Dermis blood vessel endothelial cell (primary cell): ENCODE measurements at regions not wholly inside any gene's neighbourhood (a gene's known extent, or its start where the extent isn't known, plus 50 kb on each side); places are given as distances from the start of the nearest gene placed in this dataset.
A peak's percentile ranks its signal among the peaks of the same experiment; 100 is the strongest.

Experiments used
- DNase-seq: peaks from one replicate; pipeline ENCODE4 v3.0.0; 2010

DNA sequence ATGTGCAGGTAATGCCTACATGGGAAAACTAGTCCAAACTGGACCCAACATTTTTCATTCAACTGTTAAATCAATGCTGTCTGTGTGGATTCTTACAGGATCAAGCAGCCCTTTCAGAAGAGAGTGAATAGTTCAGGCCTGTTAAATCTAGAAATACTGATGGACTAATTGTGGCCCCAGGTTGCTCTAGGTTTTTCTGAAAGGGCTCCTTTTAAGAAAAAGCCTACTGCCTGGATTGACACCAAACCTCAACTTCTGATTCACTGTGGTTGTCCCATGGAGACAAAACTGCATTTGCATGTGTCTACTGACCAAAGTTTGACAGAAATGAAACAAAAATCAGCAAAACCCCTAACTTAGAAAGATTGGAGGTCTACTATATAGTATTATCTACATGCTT lies 437.0 kb downstream of the KLF12 start:
- no peak for DNase-seq

DNA sequence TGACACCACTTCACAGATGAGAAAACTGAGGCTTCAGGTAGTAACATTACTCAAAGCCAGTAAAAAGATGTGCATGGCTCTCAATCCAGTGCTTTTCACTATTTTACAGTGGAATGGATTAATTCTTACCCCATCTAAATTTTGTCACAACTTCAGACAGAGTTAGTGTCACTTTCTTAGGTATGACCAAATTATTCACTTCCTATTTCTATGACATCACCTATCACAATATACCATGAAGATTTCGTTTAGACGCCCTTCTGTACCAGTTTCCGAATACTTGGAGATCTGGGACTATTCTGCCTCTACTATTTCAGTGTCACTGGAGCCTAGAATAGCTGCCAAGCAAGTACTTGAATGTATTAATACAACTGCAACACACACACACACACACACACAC lies 437.5 kb downstream of the KLF12 start:
- no peak for DNase-seq

DNA sequence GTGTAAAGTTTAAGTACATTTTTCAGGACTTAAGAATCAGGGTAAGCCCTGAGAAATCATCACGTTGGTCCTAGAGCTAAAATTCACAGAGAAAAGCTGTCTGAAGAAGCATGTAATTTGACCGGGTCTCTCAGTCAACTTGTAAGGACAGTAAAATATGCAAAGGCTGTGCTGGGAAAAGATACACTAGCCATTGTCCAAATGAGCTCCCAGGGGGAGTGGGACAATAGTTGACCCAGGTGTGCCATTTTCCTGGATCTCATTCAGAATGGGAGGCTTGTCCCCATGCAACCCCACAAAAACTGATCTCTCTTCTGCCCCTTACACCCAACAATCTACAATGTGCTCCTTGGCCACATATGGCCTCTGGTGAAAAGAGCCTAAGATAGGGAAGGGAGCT lies 437.9 kb downstream of the KLF12 start:
- no peak for DNase-seq

DNA sequence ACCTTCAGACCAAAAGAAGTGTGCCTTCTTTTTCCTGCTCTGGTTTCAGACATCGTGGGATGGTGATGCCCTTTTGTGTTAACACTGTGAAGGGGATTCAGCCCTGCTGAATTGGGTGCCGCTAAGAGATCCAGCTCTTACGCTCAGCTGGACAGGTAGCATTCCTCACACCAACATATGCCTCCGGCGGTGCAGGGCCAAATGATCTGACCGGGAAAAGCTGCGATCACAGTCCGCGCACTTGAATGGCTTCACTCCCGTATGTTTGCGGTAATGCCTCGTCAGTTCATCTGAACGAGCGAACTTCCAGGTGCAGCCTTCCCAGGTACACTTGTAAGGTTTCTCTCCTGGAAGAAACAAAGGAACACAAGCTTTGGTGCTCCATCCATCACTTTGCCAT lies 438.9 kb downstream of the KLF12 start:
- no peak for DNase-seq

DNA sequence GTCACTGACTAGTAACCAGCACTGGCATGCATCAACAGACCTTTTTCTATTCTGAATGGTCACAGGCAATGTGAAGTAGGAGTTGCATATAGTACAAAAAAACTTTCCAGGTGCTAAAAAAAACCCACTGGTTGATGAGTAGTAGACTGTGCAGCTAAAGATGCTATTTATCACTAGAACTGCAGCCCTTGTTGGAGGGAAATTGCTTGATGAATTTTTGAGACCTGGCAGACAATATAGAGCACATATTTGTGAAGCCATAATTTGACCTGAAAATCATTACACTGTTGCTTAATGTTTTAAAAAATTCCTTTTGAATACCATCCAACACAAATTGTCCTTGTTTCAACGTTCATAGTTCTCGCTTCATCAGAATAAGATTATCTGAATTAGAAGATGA lies 441.0 kb downstream of the KLF12 start:
- no peak for DNase-seq

DNA sequence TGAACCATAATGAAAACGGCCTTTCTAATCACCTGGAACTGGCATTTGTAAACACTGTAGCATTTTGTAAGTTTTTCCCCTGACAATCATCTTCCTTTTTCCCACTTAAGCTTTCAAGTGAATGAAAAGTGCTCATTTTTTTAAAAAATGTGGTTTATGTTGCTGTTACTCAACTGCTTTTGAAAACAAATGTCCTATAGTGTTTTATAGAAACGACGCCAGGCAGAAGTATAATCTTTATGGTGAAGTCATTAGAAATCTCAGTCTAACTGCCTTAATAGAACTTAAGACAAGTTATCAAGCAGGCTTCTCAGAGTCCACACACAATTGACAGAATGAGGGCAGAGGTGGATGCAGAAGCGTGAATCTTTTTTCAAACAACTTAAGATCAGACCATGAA lies 442.3 kb downstream of the KLF12 start:
- DNase-seq, result no peak

DNA sequence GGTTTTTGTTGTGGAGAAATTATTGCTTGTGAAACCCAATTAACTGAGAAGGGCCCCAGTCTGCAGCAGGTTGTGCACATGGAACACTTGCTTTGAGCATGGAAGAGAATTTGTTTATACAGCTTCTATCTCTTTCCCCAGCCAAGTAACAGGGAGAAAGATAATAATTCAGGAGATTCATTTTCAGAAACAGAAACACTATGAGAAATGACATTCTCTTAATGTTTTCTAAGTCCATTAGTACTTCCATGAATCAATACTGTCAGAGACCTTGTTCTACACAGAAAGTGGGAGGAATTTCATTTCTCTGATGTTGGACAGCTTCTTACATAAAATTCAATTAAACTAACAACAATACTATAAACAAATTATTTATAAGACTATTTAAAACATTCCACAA lies 446.3 kb downstream of the KLF12 start:
- DNase-seq, result no peak

DNA sequence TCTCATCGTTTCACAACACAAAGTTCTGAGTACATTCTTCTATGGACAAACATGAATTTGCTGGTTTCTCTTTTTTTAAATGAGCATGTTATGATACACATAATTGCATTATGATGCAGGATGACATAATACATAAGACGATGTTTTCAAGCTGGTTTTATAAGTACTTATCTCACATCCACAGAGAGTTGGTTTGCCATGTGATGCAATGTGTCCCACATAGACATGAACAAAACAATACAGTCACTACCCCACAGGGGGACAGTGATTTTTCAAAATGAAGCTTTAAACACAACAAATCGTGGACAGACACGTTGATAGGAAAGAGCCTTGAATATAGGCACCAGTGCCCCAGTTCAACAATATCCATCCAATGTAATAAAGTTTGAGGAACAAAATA lies 447.1 kb downstream of the KLF12 start:
- DNase-seq, result no peak

DNA sequence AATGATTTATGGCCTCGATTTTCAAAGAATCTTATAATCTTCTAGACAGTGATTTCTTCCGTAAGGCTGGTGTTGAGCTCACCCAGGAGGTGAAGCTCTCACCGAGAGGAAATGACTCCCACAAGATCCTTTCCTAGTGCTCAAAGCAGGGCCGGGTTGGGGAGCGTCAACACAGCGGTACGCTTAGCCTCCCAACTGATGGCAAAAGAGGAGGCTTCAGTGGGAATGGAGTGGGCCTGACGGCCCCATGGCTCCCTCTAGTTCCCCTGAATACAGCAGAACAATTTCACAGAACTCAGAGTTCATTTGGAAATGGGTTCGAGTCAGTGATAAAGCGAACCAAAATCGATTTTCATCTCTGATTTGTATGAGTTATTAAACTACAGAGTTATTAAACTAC lies 449.5 kb downstream of the KLF12 start:
- DNase-seq, result no peak

DNA sequence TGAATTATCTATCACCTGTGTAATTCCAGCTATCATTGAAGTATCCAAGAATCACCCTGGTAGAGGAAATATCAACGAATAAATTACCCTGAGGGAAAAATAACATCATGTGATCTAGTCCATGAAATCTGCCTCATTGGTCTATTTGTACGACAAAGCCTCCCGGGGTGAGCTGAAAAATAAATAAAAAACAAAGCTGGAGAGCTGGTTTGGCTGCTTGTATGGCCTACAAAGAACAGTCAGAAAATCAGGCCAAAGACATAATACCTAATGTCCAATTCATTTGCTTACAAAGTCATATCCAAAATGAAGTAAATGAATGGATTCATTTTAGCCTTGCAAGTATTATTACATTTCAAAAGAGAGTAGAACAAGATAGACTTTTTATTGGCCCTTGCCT lies 449.9 kb downstream of the KLF12 start:
- DNase-seq, result no peak

DNA sequence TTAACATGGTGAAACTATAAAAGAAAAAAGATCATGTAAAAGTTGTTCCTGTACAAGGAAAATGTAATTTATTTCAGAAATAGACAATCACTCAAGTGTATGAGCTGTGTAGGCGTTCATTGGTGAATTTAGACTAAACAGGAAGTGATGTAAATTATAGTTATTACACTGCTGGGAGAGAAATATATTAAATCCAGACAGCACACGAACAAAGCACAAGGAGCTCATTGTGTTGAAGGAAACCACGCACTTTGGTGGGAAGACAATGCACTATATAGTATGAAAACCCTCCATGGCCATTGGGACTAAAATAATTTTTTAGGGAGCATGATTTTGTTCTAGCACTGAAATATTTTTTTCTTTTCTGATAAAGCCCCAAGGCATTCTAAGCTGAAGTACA lies 450.5 kb downstream of the KLF12 start:
- DNase-seq, result no peak

DNA sequence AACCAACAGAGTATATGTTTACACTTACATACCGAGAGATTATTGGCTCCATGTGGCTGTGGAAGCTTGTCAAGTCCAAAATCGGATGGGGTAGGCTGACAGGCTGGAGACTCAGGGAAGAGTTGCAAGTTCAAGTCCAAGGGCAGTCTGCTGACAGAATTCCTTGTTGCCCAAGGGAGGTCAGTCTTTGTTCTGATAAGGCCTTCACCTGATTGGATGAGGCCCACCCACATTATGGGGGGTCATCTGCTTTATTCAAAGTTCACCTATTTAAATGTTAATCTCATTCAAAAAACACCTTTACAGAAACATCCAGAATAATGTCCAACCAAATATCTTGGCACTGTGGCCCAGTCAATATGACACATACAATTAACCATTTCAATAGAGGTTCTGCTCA lies 452.4 kb downstream of the KLF12 start:
- no peak for DNase-seq

DNA sequence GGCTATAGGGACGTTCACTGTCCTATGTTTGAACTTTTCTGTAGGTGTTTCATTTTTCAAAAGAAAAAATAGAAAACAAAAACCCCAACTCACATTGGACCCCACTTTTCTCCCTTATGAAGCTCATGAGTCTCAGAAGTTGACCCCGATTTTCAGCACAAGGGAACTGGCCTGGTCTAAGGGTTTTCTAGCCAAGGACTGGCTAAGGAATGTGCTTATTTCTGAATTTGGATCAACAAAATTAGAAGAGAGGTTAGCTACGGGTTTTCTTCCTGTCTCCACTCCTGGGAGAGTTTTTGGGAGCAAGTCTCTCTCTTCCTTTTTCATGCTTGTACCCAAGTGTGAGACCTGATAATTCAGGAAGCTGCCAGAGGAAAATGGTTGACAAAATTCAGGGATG lies 453.2 kb downstream of the KLF12 start:
- DNase-seq, result no peak

DNA sequence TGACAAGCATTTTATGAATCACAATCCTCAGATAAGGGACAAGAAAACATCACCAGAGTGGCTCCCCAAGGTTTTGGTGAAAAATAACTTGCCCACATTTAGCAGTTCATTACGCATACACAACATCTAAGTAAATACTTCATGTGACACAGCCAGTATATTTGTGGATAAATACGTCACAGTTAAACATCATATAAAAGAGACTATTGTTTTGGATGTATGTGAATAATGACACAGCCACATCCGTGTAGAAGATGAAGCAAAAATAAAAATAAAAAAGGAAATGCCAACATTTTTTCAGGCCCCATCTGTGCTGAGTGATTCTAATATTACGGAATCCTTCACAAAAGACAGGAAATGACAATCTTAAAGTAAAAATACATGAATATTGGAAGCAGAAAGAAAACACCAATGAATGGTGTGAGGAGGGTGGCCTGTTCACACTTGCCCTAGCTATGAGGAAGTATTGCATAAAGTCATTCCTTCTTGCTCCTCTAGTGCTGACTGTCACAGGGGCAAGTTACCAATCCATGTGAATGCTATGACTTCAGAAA lies 457.1 kb downstream of the KLF12 start:
- peak; percentile 81 for DNase-seq

DNA sequence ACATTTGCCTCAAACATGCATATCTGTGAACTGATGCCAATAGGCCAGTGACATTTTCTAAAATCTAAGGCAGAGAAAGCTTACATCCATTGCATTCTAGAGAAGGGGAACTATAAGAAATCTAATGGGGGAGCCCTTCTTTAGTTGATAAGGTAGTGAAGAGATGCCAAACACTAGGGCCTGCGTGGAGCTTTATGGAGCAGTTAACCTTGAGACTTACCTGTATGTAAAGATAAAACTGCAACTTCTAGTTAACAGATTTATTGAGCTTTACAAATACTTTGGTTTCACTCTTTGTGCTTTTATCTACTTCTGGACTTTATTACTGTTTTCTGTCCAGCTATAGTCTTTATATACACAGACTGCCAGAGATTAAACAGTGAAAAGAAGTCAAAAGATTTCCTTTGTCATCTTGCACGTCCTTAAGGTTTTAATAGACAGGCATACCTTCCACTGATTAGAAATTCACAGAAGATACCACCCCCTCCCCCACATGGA lies 457.6 kb downstream of the KLF12 start:
- no peak for DNase-seq

DNA sequence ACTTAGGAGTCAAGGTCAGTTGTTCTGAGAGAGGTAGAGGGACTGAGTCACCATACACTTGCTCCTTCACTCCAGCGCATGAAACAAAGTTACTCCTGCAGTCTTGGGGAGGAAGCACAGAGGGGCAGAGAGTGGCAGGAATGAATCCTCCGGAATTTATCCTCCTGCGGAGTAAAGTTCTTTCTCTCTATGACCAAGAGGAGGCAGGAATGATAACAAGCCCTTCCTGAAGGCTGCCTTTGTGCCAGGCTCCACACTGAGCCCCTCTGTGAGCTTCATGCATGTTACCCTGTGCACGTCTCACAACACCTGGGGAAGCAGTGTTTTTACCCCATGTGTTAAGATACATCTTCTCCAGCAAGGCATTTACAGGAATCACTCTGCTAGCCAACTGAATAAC lies 458.4 kb downstream of the KLF12 start:
- DNase-seq, result no peak

DNA sequence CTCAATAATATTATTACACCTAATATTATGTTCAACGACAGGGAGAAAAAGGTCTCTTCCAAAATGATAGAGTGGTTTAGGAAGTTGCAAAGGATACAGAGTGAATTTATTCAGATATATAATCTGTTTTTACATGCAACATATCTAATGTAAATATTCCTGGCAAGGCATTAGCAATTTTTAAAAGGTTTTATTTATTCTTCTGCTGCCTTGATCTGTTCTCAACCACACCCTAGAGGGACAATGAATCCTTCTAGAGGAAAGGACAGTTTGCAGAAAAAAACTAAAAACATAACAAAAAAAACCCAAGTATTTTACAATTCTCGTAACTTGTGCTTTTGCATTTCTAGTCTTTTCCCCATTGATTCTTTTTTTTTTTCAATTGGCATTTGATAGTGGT lies 459.6 kb downstream of the KLF12 start:
- no peak for DNase-seq

DNA sequence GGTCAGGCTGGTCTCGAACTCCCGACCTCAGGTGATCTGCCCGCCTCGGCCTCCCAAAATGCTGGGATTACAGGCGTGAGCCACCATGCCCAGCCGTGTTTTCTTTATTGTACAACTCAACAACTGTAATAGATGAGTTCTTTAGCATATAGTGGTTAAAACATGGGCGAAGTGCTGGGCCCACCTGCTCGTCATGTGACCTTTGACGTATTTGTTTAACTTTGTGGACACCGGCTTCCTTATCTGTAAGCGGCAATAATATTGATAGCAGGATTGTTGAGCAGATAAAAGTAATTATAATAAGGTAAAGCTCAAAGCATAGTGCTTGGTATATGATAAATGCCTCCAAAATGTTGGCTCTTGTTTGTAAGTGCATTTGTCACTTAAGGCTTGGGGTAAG lies 460.3 kb downstream of the KLF12 start:
- no peak for DNase-seq

DNA sequence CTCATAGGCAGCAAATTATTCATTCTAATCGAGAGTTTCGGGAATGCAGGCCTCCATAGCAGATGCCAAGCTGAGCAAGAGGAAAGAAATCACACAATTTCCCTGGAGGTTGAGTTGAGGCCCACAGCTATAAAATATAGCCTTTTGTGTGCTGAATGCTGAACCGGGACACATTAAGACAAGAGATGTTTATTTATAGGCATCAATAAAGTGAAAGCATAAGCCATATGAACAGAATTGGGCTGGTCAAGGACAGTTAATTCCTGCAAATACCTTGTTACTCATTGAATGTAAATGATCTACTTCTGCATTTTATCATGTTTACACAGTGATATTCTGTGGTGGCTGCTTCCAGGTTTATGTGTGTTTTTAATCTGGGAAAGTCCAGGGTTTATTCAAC lies 461.7 kb downstream of the KLF12 start:
- no peak for DNase-seq

DNA sequence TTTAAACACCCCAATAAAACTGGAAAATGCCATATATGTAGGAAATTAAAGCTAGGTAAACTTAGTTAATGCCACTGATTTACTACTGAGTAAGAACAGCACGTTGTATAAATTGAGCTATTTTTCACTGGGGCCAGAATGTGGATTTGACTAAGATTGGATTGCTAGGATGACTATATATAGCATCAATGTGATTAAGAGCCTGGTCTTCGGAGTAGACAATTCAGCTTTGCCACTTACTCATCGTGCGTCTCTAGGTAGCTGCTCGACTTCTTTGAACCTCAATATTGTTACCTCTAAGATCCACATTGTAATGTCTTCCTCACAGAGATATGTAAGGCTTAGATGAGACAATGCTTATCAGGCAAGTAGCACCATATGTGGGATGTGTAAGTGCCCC lies 462.5 kb downstream of the KLF12 start:
- no peak for DNase-seq

DNA sequence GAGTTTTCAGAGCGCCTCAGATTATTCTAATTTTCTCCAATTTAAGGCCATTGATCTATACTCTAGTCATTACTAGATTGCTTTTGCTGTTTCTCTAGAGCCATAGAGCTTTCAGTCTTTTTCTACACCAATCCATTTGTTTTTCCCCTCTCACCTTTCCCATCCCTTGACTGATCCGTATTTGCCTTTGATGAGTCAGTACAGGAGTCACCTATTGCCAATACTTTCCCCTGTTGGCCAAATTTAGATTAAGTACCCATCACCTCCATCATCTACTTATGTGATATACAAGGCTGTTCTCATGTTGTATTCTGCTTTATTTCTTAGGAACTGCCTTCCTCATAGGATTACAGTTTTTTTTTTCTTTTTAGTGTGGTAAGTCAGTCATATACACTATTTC lies 463.2 kb downstream of the KLF12 start:
- no peak for DNase-seq

DNA sequence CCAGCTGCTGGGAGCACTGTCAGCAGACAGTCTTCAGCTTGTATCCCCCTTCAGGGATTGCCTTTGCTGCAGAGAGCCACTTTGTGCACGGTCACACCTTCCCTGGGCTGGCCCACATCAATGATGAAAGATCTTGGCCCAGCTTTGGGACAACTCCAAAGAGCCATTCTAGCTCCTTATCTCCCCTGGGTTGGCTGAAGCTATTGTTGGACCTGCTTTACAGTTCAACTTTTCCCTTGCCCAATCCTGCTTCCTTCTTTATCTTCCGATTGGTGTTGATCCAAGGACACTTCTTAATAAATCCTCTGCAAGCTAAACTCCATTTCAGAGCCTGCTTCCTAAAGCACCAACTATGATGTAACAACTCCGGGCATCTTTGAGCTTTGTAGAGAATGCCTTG lies 466.4 kb downstream of the KLF12 start:
- no peak for DNase-seq

DNA sequence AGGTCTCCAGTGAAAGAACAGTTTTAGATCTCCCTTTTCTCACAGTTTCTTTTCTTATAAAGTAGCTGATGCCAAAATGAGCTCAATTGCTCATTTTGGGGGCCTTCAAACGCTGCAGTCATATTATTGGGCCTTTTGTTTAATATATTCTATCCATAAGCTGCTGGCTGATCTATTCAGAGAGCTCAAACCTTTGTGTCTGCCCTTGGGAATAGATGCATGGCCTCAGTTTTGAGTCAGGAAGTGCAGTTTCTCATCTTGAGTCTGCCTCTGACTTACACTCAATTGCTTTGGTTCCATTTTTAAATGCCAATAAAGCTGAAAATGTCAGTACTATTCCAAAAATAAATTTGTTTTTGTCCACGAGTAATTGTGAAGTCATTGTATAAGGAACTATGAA lies 468.9 kb downstream of the KLF12 start:
- no peak for DNase-seq

DNA sequence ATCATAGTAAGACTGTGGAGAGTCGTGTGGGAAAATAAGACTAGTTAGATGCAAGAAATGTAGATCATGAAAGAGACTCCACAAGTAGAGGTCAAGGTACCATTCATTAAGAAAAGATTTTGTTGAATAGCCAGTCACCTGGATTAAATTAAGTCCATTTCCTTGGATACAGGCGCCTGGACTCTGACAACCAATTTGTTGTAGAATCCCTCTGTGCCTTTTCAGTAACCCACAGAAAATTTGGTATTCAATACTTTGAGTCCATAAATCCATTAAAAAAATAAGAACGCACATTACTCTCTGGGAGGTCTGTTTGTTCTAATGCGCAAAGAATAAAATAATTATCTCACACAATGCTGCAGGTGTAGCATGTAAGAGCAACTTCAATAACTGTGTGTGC lies 469.4 kb downstream of the KLF12 start:
- DNase-seq, result no peak

DNA sequence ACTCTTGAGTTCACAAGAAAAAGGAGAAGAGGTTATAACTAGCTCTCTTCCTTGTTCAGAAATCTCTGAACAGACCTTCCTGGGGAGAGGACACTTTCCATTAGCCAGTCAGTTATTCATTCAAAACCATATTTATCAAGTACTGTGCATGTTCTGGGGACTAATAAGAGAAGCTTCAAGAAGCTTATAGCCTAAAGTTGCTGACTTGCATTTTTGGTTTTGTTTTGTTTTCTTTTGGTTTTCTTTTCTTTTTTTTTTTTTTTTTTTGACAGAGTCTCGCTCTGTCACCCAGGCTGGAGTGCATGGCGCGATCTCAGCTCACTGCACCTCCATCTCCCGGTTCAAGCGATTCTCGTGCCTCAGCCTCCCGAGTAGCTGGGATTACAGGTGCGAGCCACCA lies 471.4 kb downstream of the KLF12 start:
- DNase-seq, result no peak
